Prostate gland (tissue), 2 donors: ENCODE measurements at regions not wholly inside any gene's neighbourhood (a gene's known extent, or its start where the extent isn't known, plus 50 kb on each side); places are given as distances from the start of the nearest gene placed in this dataset.
A peak's percentile ranks its signal among the peaks of the same experiment; 100 is the strongest.

ENCODE experiments used
- DNase-seq: peaks from one replicate; pipeline ENCODE4 v3.0.0-alpha.2; 2019; ENCODE audit warnings: low spot score
- H3K27ac ChIP-seq, 2 donors: fragments of 200-600 bp; sonication (generic); 2 replicates each; pipeline ENCODE4 v1.5.1; 2017 to 2019
- H3K27me3 ChIP-seq: fragments of 200-600 bp; sonication (generic); replicated peaks from 2 replicates; pipeline ENCODE4 v1.5.1; 2019; ENCODE audit not compliant: insufficient read depth
- H3K36me3 ChIP-seq, 2 donors: fragments of 200-600 bp; sonication (generic); 1 replicate in 1 of 2; 2 replicates in 1 of 2; pipeline versions ENCODE4 v1.5.1 to v1.8.1; 2017 to 2019
- H3K4me1 ChIP-seq: fragments of 200-600 bp; sonication (generic); replicated peaks from 2 replicates; pipeline ENCODE4 v1.5.1; 2019
- H3K4me3 ChIP-seq, 2 donors: fragments of 200-600 bp; sonication (generic); 2 replicates each; pipeline ENCODE4 v1.5.1; 2017 to 2019
- H3K9me3 ChIP-seq: fragments of 200-600 bp; sonication (generic); 2 replicates; pipeline ENCODE4 v1.5.1; 2017
- CTCF ChIP-seq, 4 experiments: fragments of 200-600 bp in 2 of 4; fragments of 450-650 bp in 2 of 4; sonication (generic) in 2 of 4; IDR thresholded peaks; 1 replicate in 3 of 4; 2 replicates in 1 of 4; pipeline ENCODE4 v1.5.1; 2016 to 2019; ENCODE audit warnings: antibody characterized with exemption in 4 of 4, mild to moderate bottlenecking in 2 of 4, moderate library complexity in 2 of 4
- POLR2A ChIP-seq: fragments of 450-650 bp; IDR thresholded peaks from one replicate; pipeline ENCODE4 v1.6.1; 2016; ENCODE audit warnings: antibody characterized with exemption, mild to moderate bottlenecking
- POLR2AphosphoS5 ChIP-seq: sonication (generic); formaldehyde crosslinking; IDR thresholded peaks from one replicate; pipeline ENCODE4 v1.6.1; 2017; ENCODE audit warnings: antibody characterized with exemption
- WGBS: methylation state at CpG from one replicate; pipeline ENCODE4 v1.1.5; 2018; 5-methylcytosine and 5-hydroxymethylcytosine counted together
- intact Hi-C: fragments of 100-400 bp; cut with DNase I; formaldehyde crosslinking; loops from one replicate; pipeline ENCODE4 v1.14.2; 2022

GRCh38 chr17:77375917-77376651, 235.3 kb downstream of the SEC14L1 start:
- WGBS: 56% methylated on average over 18 of the region's 20 CpGs
- TF ChIP-seq POLR2A (no peak), CTCF (IDR thresholded peaks at IDR 0.05) (no peak), POLR2AphosphoS5 (no peak)
- H3K36me3 ChIP-seq: no peaks in the 10 kb centered on the region
- H3K4me1 ChIP-seq: peaks cover 41% of the 10 kb centered on the region
- no peaks in the 10 kb centered on the region for H3K9me3 ChIP-seq
- peak overlapping the region; percentile 89 to 90 for H3K27ac ChIP-seq
- H3K27me3 ChIP-seq: no peaks in the 10 kb centered on the region
- no peak for DNase-seq
- intact Hi-C loops: loop anchor here (2.0 kb wide), 2 partner anchors 33 to 47 kb away; no protein-coding TSS in a partner anchor
- no peak overlapping the region for H3K4me3 ChIP-seq

- no peak for TF ChIP-seq CTCF (IDR thresholded peaks at IDR 0.05)
- peak; percentile 80 for TF ChIP-seq POLR2AphosphoS5
- no peak for TF ChIP-seq POLR2A
- WGBS: 33% methylated on average over 31 of the region's 31 CpGs
- H3K4me1 ChIP-seq: peaks cover 37% of the 10 kb centered on the region
- H3K27ac ChIP-seq: peak overlapping the region; percentile 89 to 90
- H3K36me3 ChIP-seq: no peaks in the 10 kb centered on the region
- intact Hi-C loops: no loop called here
- no peaks in the 10 kb centered on the region for H3K9me3 ChIP-seq
- no peaks in the 10 kb centered on the region for H3K27me3 ChIP-seq
- DNase-seq: peak; percentile 50
- H3K4me3 ChIP-seq: no peak overlapping the region
These were observed 236.3 kb downstream of the SEC14L1 start for GRCh38 chr17:77376795-77377709.

- H3K4me1 ChIP-seq: peaks cover 41% of the 10 kb centered on the region
- peak overlapping the region; percentile 89 to 90 for H3K27ac ChIP-seq
- DNase-seq: no peak
- H3K36me3 ChIP-seq: no peaks in the 10 kb centered on the region
- TF ChIP-seq CTCF (IDR thresholded peaks at IDR 0.05) (no peak), POLR2AphosphoS5 (no peak), POLR2A (no peak)
- intact Hi-C loops: no loop called here
- 49% methylated on average over 11 of the region's 11 CpGs for WGBS
- H3K9me3 ChIP-seq: no peaks in the 10 kb centered on the region
- no peaks in the 10 kb centered on the region for H3K27me3 ChIP-seq
- H3K4me3 ChIP-seq: no peak overlapping the region
These were observed 237.0 kb downstream of the SEC14L1 start for GRCh38 chr17:77377710-77378235.

GRCh38 chr17:77378318-77379064, 237.7 kb downstream of the SEC14L1 start:
- 83% methylated on average over 22 of the region's 22 CpGs for WGBS
- TF ChIP-seq CTCF (IDR thresholded peaks at IDR 0.05) (no peak), POLR2A (no peak), POLR2AphosphoS5 (no peak)
- no peak overlapping the region for H3K4me3 ChIP-seq
- no peak for DNase-seq
- intact Hi-C loops: no loop called here
- no peaks in the 10 kb centered on the region for H3K9me3 ChIP-seq
- no peaks in the 10 kb centered on the region for H3K27me3 ChIP-seq
- no peaks in the 10 kb centered on the region for H3K36me3 ChIP-seq
- H3K27ac ChIP-seq: peak overlapping the region; percentile 89 to 90
- peaks cover 44% of the 10 kb centered on the region for H3K4me1 ChIP-seq
